ENCODE measurements at regions not wholly inside any gene's neighbourhood (a gene's known extent, or its start where the extent isn't known, plus 50 kb on each side); places are given as distances from the start of the nearest gene placed in this dataset.
"Not testable (repeated sequence)": the region's sequence is repeated elsewhere in the genome, so short reads cannot be mapped to it uniquely, and the experiment has no call there.

DNA sequence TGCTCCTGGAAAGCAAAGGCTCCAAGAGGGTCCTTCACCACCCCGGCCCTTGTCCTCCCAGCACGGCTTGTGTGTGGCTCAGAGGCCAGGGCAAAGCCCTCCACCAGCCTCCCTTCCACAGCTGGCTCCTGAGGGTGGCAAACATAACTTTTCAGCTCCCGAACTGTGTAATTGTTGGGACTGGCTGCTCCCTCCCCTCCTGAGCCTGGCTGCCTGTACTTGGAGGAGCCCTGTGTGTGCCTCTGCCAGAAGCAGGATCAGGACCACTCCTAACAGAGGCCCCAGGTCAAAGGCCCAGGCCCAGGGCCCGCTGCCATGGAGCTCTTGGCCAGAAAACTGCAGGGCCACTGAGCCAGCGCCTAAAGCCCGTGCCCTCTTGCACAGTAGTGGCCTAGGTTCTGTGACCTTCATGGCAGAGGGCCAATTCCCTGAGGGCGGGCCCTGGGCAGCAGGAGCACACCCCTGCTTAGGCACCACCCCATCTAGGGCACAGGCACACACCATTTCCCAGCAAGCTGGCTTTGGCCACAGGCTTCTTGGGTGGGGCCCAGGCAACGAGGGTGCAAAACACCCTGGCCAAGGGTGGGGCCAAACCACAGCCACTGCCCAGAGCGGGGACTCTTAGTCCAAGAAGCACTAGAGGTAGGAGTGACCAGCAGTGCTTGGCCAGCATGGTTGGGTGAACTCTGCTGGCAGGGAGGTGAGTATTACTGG is 201.2 kb downstream of the TBC1D2B start:
- TF ChIP-seq, protein P1, sequence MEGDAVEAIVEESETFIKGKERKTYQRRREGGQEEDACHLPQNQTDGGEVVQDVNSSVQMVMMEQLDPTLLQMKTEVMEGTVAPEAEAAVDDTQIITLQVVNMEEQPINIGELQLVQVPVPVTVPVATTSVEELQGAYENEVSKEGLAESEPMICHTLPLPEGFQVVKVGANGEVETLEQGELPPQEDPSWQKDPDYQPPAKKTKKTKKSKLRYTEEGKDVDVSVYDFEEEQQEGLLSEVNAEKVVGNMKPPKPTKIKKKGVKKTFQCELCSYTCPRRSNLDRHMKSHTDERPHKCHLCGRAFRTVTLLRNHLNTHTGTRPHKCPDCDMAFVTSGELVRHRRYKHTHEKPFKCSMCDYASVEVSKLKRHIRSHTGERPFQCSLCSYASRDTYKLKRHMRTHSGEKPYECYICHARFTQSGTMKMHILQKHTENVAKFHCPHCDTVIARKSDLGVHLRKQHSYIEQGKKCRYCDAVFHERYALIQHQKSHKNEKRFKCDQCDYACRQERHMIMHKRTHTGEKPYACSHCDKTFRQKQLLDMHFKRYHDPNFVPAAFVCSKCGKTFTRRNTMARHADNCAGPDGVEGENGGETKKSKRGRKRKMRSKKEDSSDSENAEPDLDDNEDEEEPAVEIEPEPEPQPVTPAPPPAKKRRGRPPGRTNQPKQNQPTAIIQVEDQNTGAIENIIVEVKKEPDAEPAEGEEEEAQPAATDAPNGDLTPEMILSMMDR (IDR thresholded peaks at IDR 0.05): not testable (repeated sequence)
- TF ChIP-seq POLR2A, POLR2AphosphoS5, EP300 (IDR thresholded peaks at IDR 0.05): not testable (repeated sequence)
